NCI-H1092 treated with DMSO at 0.1 percent for 48 hours (cell line): ENCODE measurements at regions not wholly inside any gene's neighbourhood (a gene's known extent, or its start where the extent isn't known, plus 50 kb on each side); places are given as distances from the start of the nearest gene placed in this dataset.

Experiments
- DNase-seq: peaks from one replicate; lab custom pipeline; 2025; lab: John Stamatoyannopoulos, UW

DNA sequence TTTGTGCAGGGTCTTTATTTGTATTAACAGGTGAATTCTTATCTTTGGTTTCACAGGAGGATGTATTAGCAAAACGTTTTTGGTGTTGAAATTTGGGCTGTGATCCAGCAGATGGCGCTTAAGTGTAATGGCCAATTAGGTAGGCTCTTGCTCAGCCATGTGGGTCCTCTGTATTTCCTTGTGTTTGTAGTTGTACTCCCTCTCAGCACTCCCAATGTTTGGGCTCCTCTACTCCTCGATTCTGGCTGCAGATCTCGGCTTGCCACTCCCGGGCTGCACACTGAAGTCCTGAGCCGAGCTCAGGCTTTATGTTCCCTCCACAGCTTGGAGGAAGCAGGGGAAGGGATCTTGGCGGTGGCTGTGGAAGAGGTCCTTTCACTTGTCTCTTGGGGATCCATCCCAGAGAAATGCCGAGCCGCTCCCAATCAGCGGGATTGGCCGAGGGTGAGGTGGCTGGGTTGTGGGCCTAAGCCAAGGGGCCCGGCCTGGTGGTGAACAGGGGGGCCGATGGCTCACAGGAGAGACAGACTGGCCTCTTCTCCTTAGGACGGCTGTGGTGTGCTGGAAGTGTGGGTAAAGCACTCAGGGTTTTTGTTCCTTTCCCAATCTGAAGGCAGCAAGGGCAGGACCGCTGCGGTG, 133.7 kb downstream of the AEBP2 start:
- peak; percentile 80 for DNase-seq

DNA sequence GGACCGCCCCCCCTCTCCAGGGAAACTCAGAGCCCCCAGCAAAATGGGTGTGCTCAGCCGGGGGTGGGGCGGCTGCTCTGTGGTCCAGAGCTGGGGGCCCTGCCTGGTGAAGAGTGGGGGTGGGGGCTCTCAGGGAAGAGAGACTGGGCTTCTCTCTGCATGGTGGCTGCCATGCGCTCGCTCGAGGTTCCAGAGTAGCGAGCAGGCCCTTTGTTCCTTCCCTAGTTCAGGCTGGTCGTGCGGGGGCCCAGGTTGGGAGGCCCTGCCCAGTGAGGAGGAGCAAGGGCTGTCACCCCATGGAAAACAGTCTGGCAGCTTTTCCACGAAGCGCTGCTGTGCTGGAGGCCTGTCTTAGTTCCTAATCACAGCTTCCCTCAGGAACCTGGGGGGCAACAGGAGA, 134.6 kb downstream of the AEBP2 start:
- no peak for DNase-seq

DNA sequence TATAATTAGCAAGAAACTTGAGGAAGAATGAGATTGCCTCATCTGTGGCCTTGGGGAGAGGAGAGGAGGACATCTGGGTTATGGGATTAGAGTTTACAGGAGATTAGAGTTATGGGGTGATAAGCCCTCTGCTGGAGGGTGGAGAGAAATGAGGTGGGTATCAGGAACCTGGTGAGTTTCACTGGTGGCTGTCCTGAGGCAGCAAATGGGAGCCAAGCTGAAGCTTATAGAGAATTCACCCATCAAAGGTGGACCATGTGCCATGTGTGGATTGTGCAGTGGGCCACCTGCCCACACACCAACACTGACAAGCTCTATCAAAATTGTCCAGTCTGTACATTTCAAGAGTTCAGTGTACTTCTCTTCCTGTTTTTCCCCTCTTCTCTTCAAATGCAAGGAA, 135.3 kb downstream of the AEBP2 start:
- no peak for DNase-seq

DNA sequence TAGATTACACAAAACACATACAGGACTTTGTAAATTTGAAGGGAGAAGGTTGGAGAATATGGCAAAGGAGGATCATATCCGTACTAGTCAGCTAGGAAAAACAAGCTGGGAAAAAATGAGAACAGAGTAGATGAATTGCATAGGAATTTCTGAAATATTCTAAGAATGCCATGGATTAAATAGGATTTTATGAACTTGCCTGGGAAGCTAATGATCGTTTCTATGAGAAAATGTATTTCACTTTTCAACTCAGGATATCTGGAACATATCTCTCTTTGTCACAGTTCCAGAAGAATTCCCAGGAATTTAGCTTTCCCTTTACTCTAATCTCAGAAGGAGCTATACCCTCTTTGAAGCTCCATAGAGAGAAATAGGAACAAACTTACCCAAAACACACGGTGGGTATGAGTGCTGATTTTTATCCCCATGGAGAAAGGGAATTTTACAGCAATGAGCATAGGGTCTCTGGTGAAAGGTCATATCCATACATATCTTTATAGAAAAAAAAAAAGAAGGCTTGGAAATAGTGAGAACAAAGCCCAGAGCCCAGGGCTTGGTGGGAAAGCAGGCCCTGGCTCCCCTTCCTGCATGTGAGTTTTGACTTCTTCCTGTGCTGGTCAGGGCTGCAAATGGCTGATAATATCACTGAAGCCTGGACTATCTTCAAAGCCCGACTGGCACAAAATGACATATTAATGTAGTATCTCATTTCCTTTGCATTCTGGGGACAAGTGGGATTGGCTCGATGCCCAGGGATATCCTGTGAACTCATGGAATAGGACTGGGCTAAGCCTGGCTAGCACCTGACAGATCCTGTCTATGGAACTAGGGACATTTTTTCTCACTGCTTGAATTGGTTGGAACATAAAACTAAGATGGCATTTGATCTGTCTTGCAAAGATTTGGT, 136.3 kb downstream of the AEBP2 start:
- peak; percentile 96 for DNase-seq

DNA sequence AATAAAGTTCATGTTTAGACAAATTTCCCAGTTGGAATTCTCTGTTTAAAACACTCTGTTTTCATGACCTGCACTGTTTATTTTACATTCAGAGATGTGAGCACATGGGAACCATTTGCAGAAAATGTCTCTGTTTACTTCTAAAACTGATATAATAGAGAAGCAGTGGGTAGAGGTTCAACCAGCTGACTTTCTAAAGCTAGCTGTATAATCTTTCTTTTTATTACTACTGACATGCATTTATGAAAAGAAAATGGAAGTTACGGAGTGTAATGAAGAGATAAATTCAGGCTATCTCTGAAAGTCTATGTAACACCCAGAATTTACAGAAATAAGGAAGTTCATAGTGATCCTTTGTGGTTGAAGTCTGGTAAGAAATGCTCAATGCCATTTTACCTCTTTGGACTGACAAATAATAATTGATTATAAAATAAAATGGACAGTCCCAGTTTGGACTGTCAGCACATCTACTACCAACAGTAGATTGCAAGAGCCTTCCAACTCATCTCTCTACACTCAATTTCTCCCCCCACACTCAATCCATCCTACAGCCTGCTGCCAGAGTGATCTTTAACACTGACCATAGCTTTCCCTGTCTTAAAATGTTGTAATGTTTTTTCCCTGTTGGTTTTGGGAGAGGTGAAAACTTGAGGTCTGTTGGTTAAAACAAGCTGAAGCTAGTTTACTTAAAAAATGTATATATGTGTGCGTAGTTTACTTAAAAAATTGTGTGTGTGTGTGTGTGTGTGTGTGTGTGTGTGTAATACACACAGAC, 137.4 kb downstream of the AEBP2 start:
- peak; percentile 31 for DNase-seq

DNA sequence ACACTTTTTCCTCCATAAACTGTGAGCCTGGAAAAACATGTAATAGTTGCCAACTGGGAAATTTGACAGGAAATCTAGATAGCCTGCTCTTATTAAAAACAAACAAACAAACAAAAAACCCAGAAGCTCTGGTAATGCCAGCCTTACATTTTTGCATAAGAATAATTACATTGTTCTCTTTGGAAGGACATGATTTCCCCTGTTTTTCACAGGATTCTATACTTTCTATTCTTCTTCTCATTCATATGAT, 137.9 kb downstream of the AEBP2 start:
- no peak for DNase-seq

DNA sequence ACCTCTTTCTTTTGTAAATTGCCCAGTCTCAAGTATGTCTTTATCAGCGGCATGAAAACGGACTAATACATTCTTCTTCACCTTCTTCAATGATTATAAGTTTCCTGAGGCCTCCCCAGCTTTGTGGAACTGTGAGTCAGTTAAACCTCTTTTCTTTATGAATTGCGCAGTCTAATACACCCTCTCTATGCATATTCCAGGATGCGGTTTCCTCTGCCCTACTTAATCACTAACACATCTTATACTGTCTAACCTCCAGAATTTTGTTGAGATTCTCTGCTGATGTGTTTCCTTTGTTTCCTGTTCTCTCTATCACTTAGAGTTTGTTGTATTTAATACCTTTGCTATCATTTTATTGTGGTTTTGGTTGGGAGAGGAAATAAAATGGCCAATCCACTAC, 145.4 kb downstream of the AEBP2 start:
- DNase-seq: no peak

DNA sequence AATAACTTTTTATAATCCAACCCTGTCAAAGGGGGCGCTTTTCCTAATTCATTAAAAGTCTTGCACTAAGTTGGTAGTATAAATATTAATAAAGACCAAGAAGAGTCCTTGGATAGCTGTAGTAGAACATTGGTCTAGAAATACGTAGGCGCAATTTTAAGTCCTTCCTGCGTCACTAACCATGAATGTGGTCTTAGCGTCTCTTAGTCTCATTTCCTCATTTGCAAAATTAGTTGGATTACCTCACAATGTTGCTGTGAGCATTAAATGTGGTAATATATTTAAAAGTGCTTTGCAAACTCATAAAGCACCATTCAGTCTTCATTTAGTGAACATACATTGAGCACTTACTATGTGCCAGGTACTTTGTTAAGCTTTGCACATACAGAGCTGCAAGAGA, 149.7 kb downstream of the AEBP2 start:
- DNase-seq: no peak

DNA sequence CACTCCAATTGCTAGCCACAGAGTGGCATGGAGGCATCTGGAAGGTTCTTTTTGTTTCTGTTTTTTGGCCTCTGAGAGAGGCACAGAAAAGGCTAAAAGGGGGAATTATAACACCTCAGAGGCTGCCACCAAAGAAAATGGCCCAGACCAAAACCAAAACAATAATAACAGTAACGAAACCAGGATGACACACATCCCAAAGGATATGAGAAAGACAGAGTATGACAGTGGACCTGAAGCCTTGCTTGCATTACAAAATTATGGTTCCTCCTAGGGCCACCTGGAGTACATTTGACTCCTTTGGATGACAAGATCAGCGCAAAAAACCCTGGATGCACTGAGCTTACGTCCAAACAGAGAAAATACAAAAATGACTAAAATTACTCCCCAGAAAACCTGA, 152.7 kb downstream of the AEBP2 start:
- no peak for DNase-seq

DNA sequence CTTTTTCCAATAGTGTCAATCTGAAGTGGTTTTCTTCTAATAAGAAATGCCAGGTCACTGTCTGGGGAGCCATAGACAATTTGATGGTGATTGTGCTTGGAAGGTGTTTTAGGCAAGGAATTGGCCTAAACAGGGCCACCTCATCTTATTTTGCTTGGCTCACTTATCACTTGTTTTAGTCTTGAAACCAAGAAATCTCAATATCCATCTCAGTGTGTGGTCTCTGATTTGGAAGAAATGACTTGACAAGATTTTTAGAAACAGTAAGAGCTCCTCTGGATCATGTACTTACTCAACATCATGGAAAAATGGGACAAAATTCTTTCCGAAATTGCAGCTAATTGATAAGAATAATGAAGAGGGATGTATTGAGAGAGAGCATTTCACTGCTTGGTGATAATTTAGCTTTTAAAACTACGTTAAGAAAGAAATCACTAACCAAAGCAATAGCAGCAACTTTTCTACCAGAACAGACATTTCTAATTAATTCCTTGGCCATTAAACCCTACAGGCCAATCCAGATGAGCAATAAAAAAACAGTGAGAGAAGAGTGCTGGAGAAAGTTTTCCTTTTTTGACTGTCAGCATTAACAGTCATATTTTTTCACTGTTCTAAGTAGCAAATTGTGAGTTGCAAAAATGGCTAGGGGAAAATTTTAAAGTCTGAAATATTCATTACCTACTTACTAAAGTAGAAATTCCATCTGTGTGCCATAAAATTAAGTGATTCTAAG, 157.3 kb downstream of the AEBP2 start:
- DNase-seq: no peak

DNA sequence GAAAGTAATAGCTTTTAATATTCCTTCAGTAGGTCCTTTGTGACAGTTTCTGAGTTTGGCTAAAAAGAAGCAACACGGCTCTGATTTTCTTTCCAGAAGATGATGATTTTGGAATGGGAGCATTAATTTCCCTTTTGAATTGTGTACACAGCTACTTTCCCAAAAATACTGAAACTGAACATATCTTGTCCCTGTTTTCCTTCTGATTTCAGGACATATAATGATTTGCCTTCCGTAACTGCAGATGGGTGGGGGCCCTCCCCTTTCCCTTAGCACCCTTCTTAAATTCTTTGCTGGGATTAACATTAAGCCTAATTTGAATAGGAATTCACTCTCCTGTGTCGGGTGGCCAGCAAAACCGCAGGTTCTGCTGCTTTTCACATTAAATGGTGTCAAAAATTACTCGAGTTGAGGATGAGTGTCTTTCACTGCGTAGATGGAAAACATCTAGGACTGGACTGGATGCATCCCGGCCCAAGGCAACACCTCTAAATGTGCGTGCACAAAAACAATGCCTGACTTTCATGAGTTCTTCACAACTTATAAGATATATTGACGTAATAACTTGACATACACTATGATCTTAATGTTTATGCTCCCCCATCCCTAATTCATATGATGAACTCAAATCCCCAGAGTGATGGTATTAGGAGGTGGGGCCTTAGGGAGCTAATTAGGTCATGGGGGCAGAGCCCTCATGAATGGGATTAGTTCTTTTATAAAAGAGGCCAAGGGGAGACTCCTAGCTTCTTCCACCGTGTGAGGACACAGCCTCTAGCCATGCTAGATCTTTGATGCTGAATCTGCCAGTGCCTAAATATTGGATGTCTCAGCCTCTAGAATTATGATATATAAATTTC, 158.1 kb downstream of the AEBP2 start:
- no peak for DNase-seq

DNA sequence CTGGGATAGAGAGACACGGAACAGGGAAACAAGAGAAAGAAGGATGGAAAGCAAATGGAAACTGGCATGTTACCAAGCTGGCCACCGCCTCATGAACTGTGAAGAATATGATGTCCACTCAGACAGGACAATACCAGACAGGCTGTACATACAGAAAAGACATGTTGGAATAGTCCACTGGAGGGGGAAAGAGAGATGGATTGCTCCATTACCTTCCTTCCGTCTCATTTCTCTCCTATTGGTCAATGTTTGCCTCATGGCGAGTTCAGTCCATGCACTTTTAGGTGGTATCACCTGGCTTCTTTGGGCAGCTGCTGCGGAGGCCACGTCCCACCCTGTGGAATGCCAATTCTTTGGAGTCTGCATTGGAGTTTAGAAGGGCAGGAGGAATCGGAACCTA, 166.4 kb downstream of the AEBP2 start:
- DNase-seq: no peak

DNA sequence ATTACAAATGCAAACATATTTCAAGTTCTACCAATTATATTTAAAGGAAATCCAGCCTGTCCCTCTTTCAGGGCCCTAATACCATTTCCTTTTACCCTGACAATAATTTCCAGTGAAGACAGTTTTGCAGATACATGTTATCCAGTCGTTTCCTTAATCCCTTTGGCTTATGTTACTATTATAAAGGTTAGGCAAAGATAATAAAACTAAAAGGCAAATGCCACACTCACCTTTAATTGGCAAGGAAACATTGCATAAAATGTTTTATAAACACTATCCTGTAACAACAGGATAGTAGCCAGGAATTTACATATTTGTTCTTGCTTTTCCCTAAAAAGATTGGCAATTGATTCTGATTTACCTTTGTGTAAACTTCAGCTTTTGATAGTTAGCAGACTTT, 168.7 kb downstream of the AEBP2 start:
- no peak for DNase-seq

DNA sequence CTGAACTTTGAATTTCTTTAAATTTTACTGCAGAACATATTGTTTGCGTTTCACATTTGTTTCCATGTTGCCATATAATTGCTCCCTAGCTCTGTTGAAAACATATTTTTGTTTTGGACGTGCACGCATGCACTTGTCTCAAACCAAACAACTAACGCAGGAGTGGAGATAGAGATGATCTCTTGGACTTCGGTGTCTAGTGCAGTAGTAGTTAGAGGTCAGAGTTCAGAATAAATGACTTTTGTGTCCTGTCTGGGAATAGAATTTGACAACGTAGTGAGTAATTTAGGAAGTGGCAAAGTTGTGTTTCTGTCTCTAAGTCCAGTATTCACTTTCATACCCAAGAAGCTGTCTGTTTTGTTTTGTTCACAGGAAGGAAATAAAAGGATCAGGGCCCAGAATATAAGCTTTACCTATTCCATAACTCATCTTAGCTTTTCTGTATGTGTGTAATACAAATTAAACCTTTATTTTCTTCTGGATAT, 173.8 kb downstream of the AEBP2 start:
- DNase-seq: no peak

DNA sequence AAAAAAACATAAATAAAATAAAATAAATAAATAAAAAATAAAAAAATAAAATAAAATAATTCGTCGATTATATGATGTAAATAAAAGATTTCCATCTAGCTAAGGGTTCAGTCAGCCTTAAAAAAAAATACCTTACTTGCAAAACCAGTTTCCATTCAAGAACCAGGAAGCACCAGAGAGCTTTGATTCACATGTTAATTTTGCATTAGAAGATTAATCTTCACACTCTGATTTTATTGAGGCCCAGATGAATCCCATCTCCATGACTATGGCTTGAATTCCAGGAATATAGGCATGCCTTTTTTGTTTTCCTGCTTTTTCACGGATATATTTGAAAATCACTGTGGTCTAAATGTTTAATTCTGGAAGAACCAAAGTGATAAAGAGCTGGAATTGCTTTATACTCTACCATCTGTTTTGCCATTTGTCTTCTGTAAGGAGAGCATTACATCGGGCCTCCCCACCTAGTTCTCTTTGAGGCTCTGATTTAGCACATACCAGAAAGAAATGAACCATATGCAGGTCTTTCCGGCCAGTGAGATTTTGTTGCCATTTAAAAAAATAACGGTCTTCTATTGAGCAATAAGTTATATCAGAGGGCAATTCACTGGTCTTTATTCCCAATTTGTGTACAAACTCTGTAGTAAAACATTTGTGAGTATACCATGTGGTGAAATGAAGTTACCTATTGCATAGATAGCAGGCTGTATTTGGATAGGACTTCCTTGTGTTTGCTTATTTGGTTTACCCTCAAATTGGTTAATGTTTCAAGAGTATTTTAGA, 175.5 kb downstream of the AEBP2 start:
- DNase-seq: no peak

DNA sequence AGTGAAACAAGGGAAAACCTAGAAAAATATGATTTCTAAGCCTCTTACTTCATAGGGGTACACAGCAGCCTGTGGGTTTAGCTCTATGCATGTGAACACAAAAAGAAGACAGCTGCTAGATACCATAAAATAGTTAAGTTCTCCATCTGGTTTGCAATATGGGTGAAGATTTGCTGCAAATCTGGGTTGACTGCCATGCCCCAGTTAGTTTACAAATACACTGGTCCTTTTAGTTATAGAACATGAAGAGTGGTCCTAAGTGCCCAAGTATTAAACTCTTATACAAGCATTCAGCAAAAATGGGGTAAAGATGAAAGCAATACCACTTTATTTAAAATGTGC, 176.1 kb downstream of the AEBP2 start:
- DNase-seq: no peak

DNA sequence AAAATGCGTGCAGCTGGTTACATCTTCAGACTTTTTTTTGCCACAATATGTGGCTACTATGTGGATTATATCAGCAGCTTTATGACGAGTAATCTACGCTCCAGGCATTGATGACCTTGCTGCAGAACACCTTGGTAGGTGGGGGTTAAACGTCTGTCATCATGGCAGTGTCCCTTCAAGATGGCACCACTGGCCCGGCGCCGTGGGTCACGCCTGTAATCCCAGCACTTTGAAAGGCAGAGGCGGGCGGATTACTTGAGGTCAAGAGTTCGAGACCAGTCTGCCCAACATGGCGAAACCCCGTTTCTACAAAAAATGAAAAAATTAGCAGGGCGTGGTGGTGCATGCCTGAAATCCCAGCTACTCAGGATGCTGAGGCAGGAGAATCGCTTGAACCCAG, 177.5 kb downstream of the AEBP2 start:
- DNase-seq: no peak

DNA sequence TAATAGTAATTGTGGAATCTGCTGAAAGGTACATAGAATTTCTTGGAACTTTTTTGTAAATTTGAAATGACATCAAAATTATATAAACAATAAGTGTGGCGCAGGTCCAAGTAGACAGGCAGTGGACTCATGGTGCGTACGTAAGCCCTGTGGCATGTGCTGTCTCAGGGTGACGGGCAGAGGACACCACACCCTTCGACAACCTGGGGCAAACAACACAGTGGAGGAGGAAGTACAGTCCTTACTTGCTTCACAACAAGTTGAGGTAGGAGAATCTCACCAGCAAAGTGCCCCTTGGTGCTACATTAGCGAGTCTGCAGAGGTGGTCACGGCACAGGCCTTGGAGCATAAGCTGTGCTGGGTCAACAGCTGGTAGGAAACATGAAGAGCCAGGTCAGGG, 180.9 kb downstream of the AEBP2 start:
- no peak for DNase-seq

DNA sequence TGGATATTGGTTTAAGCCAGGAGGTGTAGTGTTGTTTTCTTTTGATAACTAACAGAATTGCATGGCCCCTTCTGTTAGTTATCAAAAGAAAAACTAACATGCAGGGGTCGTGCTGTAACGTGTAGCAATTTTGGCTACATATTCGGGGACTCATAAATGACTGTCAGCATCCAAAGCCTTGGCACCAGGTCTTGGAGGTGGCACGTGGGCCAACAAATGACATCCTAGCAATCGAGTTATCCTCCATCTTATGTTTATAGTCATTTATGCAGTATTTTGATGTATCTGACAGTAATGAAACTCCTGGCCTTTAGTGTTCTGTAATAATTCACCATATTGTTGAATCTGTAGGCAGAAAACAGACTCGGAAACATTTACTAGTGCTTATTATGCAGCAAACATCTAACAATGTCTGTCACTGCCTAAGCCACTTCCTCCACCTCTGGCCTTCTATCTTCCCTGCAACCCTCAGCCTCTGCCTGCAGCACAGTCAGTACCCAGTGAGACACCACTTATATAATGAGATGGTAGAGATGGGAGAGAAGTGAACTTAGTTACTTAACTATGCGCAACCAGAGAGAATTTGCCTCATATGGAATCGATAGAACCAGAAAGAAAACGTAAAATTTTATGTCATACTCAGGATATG, 184.6 kb downstream of the AEBP2 start:
- DNase-seq: no peak

DNA sequence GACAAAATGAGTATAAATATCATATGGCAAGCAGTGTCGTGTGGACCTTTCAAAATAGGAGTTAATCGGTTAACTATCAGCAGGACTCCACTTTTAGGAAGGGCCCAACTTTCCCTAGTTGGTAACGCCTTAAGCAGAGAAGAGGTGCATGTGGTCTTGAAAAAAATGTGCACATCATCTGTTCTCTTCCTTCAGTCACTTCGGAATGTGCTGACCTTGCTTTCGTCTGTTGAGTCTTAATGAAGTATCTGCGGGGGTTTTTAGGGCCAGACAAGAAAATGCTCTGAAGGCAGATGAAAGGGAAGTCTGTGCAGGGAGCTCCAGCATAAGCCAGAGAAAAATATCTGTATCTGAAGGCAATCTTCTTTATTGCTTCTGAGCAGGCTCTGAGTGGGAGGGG, 185.2 kb downstream of the AEBP2 start:
- no peak for DNase-seq
